AG04449 (cell line): ENCODE measurements at regions not wholly inside any gene's neighbourhood (a gene's known extent, or its start where the extent isn't known, plus 50 kb on each side); places are given as distances from the start of the nearest gene placed in this dataset.
"Not testable (repeated sequence)": the region's sequence is repeated elsewhere in the genome, so short reads cannot be mapped to it uniquely, and the experiment has no call there.

Experiments
- CTCF ChIA-PET: fragments of 350-600 bp; formaldehyde crosslinking; extraction: SDS; loops from one replicate; lab custom pipeline; 2021; ENCODE audit warnings: antibody characterized with exemption; lab: Yijun Ruan, JAX
- POLR2A ChIA-PET: fragments of 400-600, 350-600 bp; formaldehyde crosslinking; extraction: SDS; loops from one replicate; lab custom pipeline; 2020; ENCODE audit warnings: antibody characterized with exemption, inconsistent platforms; lab: Yijun Ruan, JAX
- DNase-seq: peaks from one replicate; pipeline ENCODE4 v3.0.0-alpha.2; 2010; ENCODE audit warnings: low read depth, low spot score
- H3K4me3 ChIP-seq: 2 replicates; pipeline ENCODE4 v1.5.1; 2011; ENCODE audit warnings: low read depth, mild to moderate bottlenecking, control low read depth, low read length
- TF ChIP-seq, protein P1 (sequence below): IDR thresholded peaks from one replicate; pipeline ENCODE4 v1.5.1; 2011; ENCODE audit warnings: mild to moderate bottlenecking, moderate library complexity, low read length, control low read depth, inconsistent platforms; ENCODE audit not compliant: insufficient read depth; ENCODE audit errors: missing control alignments

- ChIA-PET CTCF (no interaction called here), POLR2A (no interaction called here)
- DNase-seq: no peak
- TF ChIP-seq, protein P1, sequence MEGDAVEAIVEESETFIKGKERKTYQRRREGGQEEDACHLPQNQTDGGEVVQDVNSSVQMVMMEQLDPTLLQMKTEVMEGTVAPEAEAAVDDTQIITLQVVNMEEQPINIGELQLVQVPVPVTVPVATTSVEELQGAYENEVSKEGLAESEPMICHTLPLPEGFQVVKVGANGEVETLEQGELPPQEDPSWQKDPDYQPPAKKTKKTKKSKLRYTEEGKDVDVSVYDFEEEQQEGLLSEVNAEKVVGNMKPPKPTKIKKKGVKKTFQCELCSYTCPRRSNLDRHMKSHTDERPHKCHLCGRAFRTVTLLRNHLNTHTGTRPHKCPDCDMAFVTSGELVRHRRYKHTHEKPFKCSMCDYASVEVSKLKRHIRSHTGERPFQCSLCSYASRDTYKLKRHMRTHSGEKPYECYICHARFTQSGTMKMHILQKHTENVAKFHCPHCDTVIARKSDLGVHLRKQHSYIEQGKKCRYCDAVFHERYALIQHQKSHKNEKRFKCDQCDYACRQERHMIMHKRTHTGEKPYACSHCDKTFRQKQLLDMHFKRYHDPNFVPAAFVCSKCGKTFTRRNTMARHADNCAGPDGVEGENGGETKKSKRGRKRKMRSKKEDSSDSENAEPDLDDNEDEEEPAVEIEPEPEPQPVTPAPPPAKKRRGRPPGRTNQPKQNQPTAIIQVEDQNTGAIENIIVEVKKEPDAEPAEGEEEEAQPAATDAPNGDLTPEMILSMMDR: no peak
- H3K4me3 ChIP-seq: no peak overlapping the region
Observed at GRCh38 chr6:55082021-55082420, 92.3 kb upstream of the HCRTR2 start.

- DNase-seq, CTCF ChIA-PET, H3K4me3 ChIP-seq, POLR2A ChIA-PET: not testable (repeated sequence)
Observed at GRCh38 chr6:55088011-55088410, 86.3 kb upstream of the HCRTR2 start.

GRCh38 chr6:55088902-55089301 lies 85.4 kb upstream of the HCRTR2 start:
- TF ChIP-seq, protein P1: no peak
- POLR2A ChIA-PET: no interaction called here
- CTCF ChIA-PET: no interaction called here
- DNase-seq: no peak
- H3K4me3 ChIP-seq: no peak overlapping the region

DNA sequence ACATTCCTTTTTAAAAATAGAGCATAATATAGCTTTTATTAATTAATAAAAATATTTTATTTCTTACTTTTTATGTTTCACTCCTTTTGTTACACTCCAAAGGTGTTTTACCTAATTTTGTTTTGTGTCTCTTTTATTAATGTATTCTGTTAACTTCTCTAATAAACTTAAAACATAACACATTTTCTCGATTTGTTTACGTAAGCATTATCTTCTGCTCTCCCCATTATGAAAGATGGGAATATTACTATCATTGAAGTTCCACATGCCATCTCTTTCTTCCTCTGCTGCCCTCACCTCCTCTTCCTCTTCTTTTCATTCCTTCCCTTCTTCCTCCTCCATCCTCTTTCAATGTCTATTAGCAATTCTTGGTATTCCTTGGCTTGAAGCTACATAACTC lies 85.0 kb upstream of the HCRTR2 start:
- POLR2A ChIA-PET: no interaction called here
- no peak for DNase-seq
- H3K4me3 ChIP-seq: no peak overlapping the region
- TF ChIP-seq, protein P1: no peak
- CTCF ChIA-PET: no interaction called here

DNA sequence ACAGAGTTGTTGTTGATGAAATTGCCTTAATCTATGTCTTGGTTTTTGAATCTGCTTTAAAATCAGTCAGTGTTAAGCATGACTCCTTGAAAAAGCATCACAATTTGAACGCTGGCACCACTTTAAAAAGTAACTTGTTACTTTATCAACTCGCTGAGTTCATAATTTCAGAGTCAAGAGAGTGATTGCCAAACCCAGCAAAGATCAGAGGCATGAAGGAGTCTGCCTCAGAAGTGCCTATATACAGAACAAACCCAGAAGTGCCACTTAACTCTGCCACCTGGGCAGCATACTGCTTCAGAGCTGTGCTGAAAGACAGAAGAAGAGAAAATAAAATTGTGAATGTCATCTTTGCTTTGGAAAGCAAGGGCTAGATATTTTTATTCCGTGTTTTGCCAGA lies 73.6 kb upstream of the HCRTR2 start:
- no peak for DNase-seq
- H3K4me3 ChIP-seq: no peak overlapping the region
- ChIA-PET CTCF (no interaction called here), POLR2A (no interaction called here)
- TF ChIP-seq, protein P1: no peak

- no peak for DNase-seq
- POLR2A ChIA-PET: no interaction called here
- H3K4me3 ChIP-seq: no peak overlapping the region
- CTCF ChIA-PET: no interaction called here
- TF ChIP-seq, protein P1: no peak
Observed at GRCh38 chr6:55101157-55101556, 73.2 kb upstream of the HCRTR2 start.
